Thoracic aorta (tissue), 2 donors: ENCODE measurements at regions not wholly inside any gene's neighbourhood (a gene's known extent, or its start where the extent isn't known, plus 50 kb on each side); places are given as distances from the start of the nearest gene placed in this dataset.

ENCODE experiments used
- ATAC-seq: fragments of 150-250 bp; one replicate; pipeline ENCODE4 v1.8.0; 2017; ENCODE audit warnings: low read depth; ENCODE audit not compliant: insufficient number of reproducible peaks, low FRiP score
- DNase-seq: peaks from one replicate; pipeline ENCODE4 v3.0.0-alpha.2; 2020; ENCODE audit warnings: low spot score
- H3K27ac ChIP-seq, 2 donors: fragments of 200-600 bp; sonication (generic); 1 replicate in 1 of 2; 2 replicates in 1 of 2; pipeline ENCODE4 v1.5.1; 2016; ENCODE audit warnings: mild to moderate bottlenecking in 2 of 2, moderate library complexity in 2 of 2
- H3K27me3 ChIP-seq: fragments of 200-600 bp; sonication (generic); replicated peaks from 2 replicates; pipeline ENCODE4 v1.6.0; 2016; ENCODE audit warnings: mild to moderate bottlenecking; ENCODE audit not compliant: insufficient read depth
- H3K36me3 ChIP-seq: fragments of 200-600 bp; sonication (generic); one replicate; pipeline ENCODE4 v1.5.1; 2016
- H3K4me1 ChIP-seq, 2 donors: fragments of 200-600 bp; sonication (generic); 1 replicate in 1 of 2; 2 replicates in 1 of 2; pipeline versions ENCODE4 v1.5.1 to v1.6.0; 2016; ENCODE audit warnings: low read depth in 2 of 2, mild to moderate bottlenecking in 1 of 2; ENCODE audit not compliant: control insufficient read depth in 1 of 2
- H3K4me3 ChIP-seq: fragments of 200-600 bp; sonication (generic); 2 replicates; pipeline ENCODE4 v1.5.1; 2016; ENCODE audit warnings: mild to moderate bottlenecking
- H3K9me3 ChIP-seq: fragments of 200-600 bp; sonication (generic); 2 replicates; pipeline ENCODE4 v1.5.1; 2016
- TF ChIP-seq, protein P1 (sequence below): fragments of 200-600 bp; sonication (generic); IDR thresholded peaks from one replicate; pipeline ENCODE4 v1.5.1; 2019; ENCODE audit warnings: antibody characterized with exemption

DNA sequence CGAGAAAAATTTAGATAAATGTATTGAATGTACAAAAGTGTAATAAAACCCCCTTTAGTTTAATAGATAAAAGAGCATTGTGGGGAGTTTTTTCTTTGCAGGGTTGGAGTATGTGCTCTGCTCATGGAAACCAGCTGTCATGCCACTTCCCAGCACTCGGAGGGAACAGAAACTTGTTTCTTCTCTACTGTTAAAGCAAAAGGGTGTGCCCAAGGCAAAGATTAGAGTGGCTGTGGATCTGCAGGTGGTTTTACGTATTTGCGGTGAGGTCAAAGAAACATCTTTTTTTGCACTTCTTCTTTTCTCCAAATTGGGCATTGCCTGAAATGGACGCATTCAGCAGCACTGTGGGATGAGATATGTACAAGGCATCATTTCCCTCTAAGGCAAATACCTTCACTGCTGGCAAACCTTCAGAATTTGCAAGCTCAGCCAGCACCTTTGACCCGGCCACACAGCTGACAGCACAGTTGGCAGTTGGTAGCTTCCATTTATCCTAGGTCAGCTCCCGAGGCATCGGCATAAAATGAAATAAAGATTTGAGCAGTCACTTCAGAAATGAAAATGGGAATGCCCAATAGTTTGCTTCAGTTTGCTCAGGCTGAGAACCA, 178.4 kb upstream of the EYA4 start:
- no peaks in the 10 kb centered on the region for H3K27me3 ChIP-seq
- no peaks in the 10 kb centered on the region for H3K36me3 ChIP-seq
- no peak overlapping the region for H3K4me3 ChIP-seq
- DNase-seq (no peak), ATAC-seq (no peak)
- H3K9me3 ChIP-seq, result no peaks in the 10 kb centered on the region
- TF ChIP-seq, protein P1, sequence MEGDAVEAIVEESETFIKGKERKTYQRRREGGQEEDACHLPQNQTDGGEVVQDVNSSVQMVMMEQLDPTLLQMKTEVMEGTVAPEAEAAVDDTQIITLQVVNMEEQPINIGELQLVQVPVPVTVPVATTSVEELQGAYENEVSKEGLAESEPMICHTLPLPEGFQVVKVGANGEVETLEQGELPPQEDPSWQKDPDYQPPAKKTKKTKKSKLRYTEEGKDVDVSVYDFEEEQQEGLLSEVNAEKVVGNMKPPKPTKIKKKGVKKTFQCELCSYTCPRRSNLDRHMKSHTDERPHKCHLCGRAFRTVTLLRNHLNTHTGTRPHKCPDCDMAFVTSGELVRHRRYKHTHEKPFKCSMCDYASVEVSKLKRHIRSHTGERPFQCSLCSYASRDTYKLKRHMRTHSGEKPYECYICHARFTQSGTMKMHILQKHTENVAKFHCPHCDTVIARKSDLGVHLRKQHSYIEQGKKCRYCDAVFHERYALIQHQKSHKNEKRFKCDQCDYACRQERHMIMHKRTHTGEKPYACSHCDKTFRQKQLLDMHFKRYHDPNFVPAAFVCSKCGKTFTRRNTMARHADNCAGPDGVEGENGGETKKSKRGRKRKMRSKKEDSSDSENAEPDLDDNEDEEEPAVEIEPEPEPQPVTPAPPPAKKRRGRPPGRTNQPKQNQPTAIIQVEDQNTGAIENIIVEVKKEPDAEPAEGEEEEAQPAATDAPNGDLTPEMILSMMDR, result no peak
- no peaks in the 10 kb centered on the region for H3K4me1 ChIP-seq
- no peak overlapping the region for H3K27ac ChIP-seq

DNA sequence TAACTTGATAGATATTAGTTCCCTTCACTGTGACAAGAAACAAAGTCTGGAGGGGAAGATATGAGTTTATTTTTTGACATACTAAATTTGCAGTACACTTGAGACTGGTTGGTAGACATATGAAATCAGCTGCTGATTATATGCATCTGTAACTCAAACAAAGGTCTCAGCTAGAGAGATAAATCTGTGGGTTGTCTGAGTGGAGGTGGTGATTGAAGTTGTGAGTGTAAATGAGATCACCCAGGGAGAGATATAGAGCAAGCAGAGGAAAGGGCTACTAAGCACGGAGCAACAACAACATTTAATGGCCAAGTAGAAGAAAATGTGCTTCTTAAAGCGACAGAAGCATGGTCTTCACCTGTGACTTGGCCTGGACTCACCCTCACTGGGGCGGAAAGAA, 173.2 kb upstream of the EYA4 start:
- H3K36me3 ChIP-seq, result no peaks in the 10 kb centered on the region
- no peaks in the 10 kb centered on the region for H3K4me1 ChIP-seq
- no peak for DNase-seq
- ATAC-seq, result no peak
- H3K27me3 ChIP-seq, result no peaks in the 10 kb centered on the region
- no peaks in the 10 kb centered on the region for H3K9me3 ChIP-seq
- H3K27ac ChIP-seq, result no peak overlapping the region
- TF ChIP-seq, protein P1, result no peak
- H3K4me3 ChIP-seq, result no peak overlapping the region

DNA sequence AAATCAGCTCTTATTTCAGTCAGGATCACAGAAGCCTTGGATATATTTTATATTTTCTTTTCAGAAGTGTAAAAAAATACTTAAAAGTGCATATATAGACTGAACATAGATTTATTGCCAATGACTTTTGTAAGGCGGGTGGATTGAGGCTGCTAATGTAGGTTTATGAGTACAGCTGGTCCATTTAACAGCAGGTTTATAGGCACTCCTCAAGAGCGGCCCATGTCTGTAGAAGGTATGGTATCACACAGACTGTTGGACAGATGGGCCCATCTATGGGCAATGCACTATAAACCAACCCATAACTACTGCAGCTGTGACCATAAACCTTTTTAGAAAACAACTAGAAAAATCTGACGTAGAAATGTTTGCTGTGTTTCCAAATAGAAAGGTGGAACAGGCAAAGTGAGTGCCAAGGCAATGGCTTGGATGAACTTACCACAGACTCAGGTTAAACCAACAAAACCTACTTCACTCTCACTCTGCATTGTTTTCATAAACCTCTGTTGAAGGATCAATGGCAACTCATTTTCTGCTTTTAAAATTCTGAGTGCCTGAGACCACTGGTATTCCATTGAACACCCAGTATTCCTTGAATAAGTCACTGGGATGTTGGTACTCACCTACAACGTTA, 170.6 kb upstream of the EYA4 start:
- Histone ChIP-seq H3K36me3 (no peaks in the 10 kb centered on the region), H3K27ac (no peak overlapping the region), H3K4me1 (no peaks in the 10 kb centered on the region), H3K27me3 (no peaks in the 10 kb centered on the region), H3K9me3 (no peaks in the 10 kb centered on the region), H3K4me3 (no peak overlapping the region)
- DNase-seq (no peak), ATAC-seq (no peak)
- TF ChIP-seq, protein P1, result no peak

DNA sequence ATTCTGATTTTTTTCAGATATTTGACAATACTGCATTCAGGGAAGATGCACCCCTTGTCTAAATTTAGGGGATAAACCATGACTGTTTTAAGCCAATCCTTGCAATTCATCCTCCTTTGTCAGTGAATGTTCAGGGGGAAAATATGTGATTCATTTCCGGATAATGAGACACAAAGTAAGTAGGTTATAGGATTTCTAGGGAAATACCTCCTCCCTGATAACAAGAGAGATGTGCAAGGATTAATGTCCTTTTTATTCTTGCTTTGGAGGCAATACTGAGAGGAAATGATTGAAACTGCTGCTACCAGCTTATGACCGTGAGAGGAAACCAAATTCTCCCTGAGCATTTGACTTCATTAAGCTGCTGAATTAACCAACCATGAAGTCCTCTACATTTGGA, 161.3 kb upstream of the EYA4 start:
- no peak for ATAC-seq
- no peak for DNase-seq
- Histone ChIP-seq H3K4me3 (no peak overlapping the region), H3K27ac (no peak overlapping the region), H3K27me3 (no peaks in the 10 kb centered on the region), H3K36me3 (no peaks in the 10 kb centered on the region), H3K9me3 (no peaks in the 10 kb centered on the region), H3K4me1 (no peaks in the 10 kb centered on the region)
- TF ChIP-seq, protein P1, result no peak

DNA sequence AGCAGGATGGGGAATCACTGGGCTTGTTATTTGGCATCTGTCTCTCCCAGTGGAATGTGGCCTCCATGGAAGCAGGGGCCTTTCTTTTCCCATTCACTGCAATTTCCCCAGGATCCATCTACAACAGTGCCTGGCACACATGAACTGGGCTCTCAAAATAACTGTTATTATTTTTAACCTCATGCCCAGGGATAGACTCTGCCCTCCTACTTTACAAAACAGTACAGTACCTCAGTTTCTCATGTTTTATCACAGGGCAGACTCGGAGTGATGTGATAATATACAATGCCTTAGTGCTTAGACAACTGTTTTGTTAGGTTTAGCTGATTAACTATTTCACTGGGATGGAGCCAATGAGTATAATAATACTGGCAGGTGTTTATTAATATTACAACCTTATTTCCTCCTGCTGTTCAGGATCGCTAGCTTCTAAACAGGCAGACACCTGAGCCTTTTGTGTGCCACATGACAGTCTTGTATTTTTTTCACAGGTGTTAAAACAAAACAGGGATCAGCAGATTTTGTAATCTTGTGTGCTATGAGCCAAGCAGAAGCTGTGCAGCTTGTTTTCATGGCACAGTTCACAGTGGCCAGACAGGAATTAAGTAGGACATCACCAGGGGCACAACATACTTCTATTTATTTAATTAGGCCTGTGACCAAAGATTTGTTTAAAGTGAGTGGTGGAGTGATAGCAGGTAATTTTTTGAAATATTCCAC, 157.7 kb upstream of the EYA4 start:
- Histone ChIP-seq H3K4me1 (no peaks in the 10 kb centered on the region), H3K27me3 (no peaks in the 10 kb centered on the region), H3K9me3 (no peaks in the 10 kb centered on the region), H3K27ac (no peak overlapping the region), H3K4me3 (no peak overlapping the region), H3K36me3 (no peaks in the 10 kb centered on the region)
- DNase-seq (no peak), ATAC-seq (no peak)
- TF ChIP-seq, protein P1, result no peak
